ENCODE measurements at regions not wholly inside any gene's neighbourhood (a gene's known extent, or its start where the extent isn't known, plus 50 kb on each side); places are given as distances from the start of the nearest gene placed in this dataset.
"Not testable (repeated sequence)": the region's sequence is repeated elsewhere in the genome, so short reads cannot be mapped to it uniquely, and the experiment has no call there.

DNA sequence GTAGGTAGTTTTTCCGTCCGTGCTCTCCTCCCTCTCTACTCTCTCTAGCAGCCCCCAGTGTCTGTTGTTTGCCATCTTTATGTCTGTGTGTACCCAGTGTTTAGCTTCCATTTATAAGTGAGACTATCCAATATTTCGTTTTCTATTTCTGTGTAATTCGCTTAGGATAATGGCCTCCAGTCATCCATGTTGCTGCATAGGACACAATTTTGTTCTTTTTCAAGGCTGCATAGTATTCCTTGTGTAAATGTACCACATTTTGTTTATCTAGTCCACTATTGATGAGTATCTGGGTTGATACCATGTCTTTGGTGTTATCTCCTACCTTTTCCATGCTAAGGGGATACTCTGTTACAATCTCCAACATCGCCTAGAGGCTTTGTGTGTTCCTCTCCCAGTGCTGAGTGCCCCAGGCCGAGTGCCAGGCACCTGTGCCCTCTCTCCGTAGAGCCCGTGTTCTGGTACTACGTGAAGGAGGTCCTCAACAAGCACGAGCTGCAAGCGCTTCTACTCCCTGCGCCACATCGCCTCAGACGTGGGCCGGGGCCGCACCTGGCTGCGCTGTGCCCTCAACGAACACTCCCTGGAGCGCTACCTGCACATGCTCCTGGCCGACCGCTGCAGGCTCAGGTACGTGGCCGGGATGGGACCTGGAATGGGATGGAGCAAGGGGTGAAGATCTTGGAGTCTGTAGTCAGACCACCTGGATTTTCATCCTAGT is 51.0 kb downstream of the NPIPB11 start:
- H3K27me3 Mint-ChIP-seq (ENCODE audit: low read depth in 3 of 3); H3K9ac ChIP-seq (ENCODE audit: insufficient read depth, low read length, poor library complexity, severe bottlenecking); H3K4me3 Mint-ChIP-seq; H2AFZ ChIP-seq (ENCODE audit: insufficient read depth, low read depth, low read length, poor library complexity, severe bottlenecking); H3K79me2 ChIP-seq (ENCODE audit: insufficient read depth, low read length); H3K36me3 Mint-ChIP-seq; H3K4me2 ChIP-seq (replicated peaks; ENCODE audit: extremely low read depth, low read length, poor library complexity, severe bottlenecking); H3K27me3 ChIP-seq (ENCODE audit: control insufficient read depth in 2 of 2, insufficient read depth in 2 of 2, low read length in 2 of 2); H3K9me3 Mint-ChIP-seq; DNase-seq; H4K20me1 ChIP-seq (ENCODE audit: insufficient read depth, low read length); H3K9me3 ChIP-seq (replicated peaks in 1 of 2; ENCODE audit: control insufficient read depth in 1 of 2, insufficient read depth in 1 of 2, low read length in 2 of 2); intact Hi-C loops (cut with micrococcal nuclease); H3K27ac Mint-ChIP-seq; H3K27ac ChIP-seq (ENCODE audit: low read depth in 1 of 2, low read length in 2 of 2); H3K36me3 ChIP-seq (replicated peaks in 1 of 2; ENCODE audit: control insufficient read depth in 1 of 2, insufficient read depth in 2 of 2, low read length in 2 of 2); H3K4me1 ChIP-seq (ENCODE audit: control insufficient read depth in 1 of 2, insufficient read depth in 2 of 2, low read length in 2 of 2); H3K4me3 ChIP-seq (replicated peaks in 1 of 3; ENCODE audit: low read depth in 2 of 3, low read length in 3 of 3): not testable (repeated sequence)
- peaks cover 12% of the 10 kb centered on the region for H3K4me1 Mint-ChIP-seq
- 100% methylated on average over 2 of the region's 23 CpGs for WGBS (ENCODE audit: insufficient coverage)

DNA sequence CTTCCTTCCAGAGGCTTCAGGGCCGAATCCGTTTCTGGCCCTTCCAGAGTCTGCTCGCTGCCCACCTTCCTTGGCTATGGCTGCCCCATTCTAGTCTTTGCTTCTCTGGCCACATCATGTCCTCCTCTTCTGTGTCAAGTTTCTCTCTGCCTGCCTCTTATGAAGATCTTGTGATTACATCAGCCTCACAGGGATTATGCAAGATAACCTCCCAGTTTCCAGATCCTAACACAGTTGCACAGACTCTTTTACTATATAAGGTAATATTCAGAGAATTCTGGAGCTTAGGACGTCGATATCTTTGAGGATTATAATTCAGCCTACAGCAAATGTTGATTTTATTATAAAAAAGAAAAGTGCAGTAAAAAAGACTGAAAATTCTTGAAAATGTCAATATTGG is 52.1 kb downstream of the NPIPB11 start:
- H3K4me3 Mint-ChIP-seq; DNase-seq; H3K36me3 ChIP-seq (replicated peaks in 1 of 2; ENCODE audit: control insufficient read depth in 1 of 2, insufficient read depth in 2 of 2, low read length in 2 of 2); H3K27me3 Mint-ChIP-seq (ENCODE audit: low read depth in 3 of 3); H3K27me3 ChIP-seq (ENCODE audit: control insufficient read depth in 2 of 2, insufficient read depth in 2 of 2, low read length in 2 of 2); H3K4me2 ChIP-seq (replicated peaks; ENCODE audit: extremely low read depth, low read length, poor library complexity, severe bottlenecking); H3K9ac ChIP-seq (ENCODE audit: insufficient read depth, low read length, poor library complexity, severe bottlenecking); H3K9me3 Mint-ChIP-seq; H3K79me2 ChIP-seq (ENCODE audit: insufficient read depth, low read length); H3K4me3 ChIP-seq (replicated peaks in 1 of 3; ENCODE audit: low read depth in 2 of 3, low read length in 3 of 3); H3K9me3 ChIP-seq (replicated peaks in 1 of 2; ENCODE audit: control insufficient read depth in 1 of 2, insufficient read depth in 1 of 2, low read length in 2 of 2); H3K4me1 ChIP-seq (ENCODE audit: control insufficient read depth in 1 of 2, insufficient read depth in 2 of 2, low read length in 2 of 2); H3K36me3 Mint-ChIP-seq; H4K20me1 ChIP-seq (ENCODE audit: insufficient read depth, low read length); H2AFZ ChIP-seq (ENCODE audit: insufficient read depth, low read depth, low read length, poor library complexity, severe bottlenecking); H3K27ac ChIP-seq (ENCODE audit: low read depth in 1 of 2, low read length in 2 of 2); intact Hi-C loops (cut with micrococcal nuclease): not testable (repeated sequence)
- H3K27ac Mint-ChIP-seq = peak overlapping the region in 3 of 7 donors; percentile 60 to 74 (median 73)
- peaks cover 18% of the 10 kb centered on the region for H3K4me1 Mint-ChIP-seq
- no CpG with 5 or more reads among the region's 5 CpGs for WGBS (ENCODE audit: insufficient coverage)

DNA sequence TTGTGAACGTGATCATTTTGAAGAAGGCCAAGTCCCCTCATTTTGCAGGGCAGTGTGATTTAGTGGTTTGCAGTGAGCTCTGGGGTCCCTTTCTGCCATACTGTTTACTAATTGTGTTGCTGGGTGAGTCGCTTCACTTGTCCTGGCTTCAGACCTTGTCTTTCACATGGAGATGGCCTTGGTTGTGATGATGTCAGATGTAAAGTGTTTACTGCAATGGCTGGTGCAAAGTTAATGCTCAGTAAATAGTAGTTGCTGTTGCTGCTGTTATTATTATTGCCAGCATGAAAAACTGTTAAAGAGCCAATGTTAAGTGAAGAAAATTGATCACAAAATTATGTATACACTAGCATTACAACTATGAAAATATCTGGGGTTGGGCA is 53.9 kb downstream of the NPIPB11 start:
- H3K9me3 Mint-ChIP-seq; H3K27ac ChIP-seq (ENCODE audit: low read depth in 1 of 2, low read length in 2 of 2); H3K36me3 ChIP-seq (replicated peaks in 1 of 2; ENCODE audit: control insufficient read depth in 1 of 2, insufficient read depth in 2 of 2, low read length in 2 of 2); intact Hi-C loops (cut with micrococcal nuclease); DNase-seq; H3K4me2 ChIP-seq (replicated peaks; ENCODE audit: extremely low read depth, low read length, poor library complexity, severe bottlenecking); H2AFZ ChIP-seq (ENCODE audit: insufficient read depth, low read depth, low read length, poor library complexity, severe bottlenecking); H3K27me3 ChIP-seq (ENCODE audit: control insufficient read depth in 2 of 2, insufficient read depth in 2 of 2, low read length in 2 of 2); H3K9me3 ChIP-seq (replicated peaks in 1 of 2; ENCODE audit: control insufficient read depth in 1 of 2, insufficient read depth in 1 of 2, low read length in 2 of 2); H4K20me1 ChIP-seq (ENCODE audit: insufficient read depth, low read length); H3K36me3 Mint-ChIP-seq; H3K4me3 ChIP-seq (replicated peaks in 1 of 3; ENCODE audit: low read depth in 2 of 3, low read length in 3 of 3); H3K4me3 Mint-ChIP-seq; H3K79me2 ChIP-seq (ENCODE audit: insufficient read depth, low read length); H3K9ac ChIP-seq (ENCODE audit: insufficient read depth, low read length, poor library complexity, severe bottlenecking); H3K27me3 Mint-ChIP-seq (ENCODE audit: low read depth in 3 of 3): not testable (repeated sequence)
- no CpG with 5 or more reads among the region's 2 CpGs for WGBS (ENCODE audit: insufficient coverage)
- H3K4me1 Mint-ChIP-seq = peaks cover 24% of the 10 kb centered on the region
- peak overlapping the region in 1 of 7 donors; percentile 50 for H3K27ac Mint-ChIP-seq
- peaks cover 10 to 12% of the 10 kb centered on the region in 2 donors for H3K4me1 ChIP-seq (ENCODE audit: control insufficient read depth in 1 of 2, insufficient read depth in 2 of 2, low read length in 2 of 2)

DNA sequence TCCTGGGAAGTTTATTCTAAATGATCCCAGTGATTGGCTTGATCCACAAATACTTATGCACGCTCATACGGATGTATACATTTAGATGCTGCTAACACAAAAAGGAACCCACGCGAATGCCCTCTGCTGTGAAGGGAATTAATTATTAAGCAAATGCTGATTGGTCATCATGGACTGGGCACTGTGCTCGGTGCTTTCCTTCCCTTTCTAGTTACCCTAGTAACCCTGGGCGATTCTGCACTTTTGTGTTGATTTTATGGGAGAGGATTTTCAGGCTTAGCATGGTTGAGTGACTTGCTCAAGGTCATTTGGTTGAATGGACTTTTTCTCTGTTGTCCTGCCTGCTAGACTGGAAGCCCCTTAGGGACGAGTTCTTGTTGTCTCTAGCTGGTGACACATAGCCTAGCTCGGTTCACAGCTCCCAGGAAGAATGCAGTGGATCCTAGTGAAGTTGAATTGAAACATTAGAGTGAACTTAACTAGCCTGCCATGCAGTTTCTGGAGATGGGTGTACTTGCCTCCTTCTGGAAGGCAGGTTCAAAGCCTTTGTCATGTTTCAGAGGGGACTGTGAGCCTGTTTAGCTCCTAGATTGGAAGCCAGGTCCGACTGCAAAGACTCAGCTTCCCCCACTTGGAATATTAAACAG is 54.4 kb downstream of the NPIPB11 start:
- H3K36me3 ChIP-seq (replicated peaks in 1 of 2; ENCODE audit: control insufficient read depth in 1 of 2, insufficient read depth in 2 of 2, low read length in 2 of 2); H3K36me3 Mint-ChIP-seq; H3K4me3 Mint-ChIP-seq; intact Hi-C loops (cut with micrococcal nuclease); H3K4me2 ChIP-seq (replicated peaks; ENCODE audit: extremely low read depth, low read length, poor library complexity, severe bottlenecking); H3K9me3 ChIP-seq (replicated peaks in 1 of 2; ENCODE audit: control insufficient read depth in 1 of 2, insufficient read depth in 1 of 2, low read length in 2 of 2); H3K27ac ChIP-seq (ENCODE audit: low read depth in 1 of 2, low read length in 2 of 2); H3K4me3 ChIP-seq (replicated peaks in 1 of 3; ENCODE audit: low read depth in 2 of 3, low read length in 3 of 3); H3K9ac ChIP-seq (ENCODE audit: insufficient read depth, low read length, poor library complexity, severe bottlenecking); H3K9me3 Mint-ChIP-seq; H3K27me3 Mint-ChIP-seq (ENCODE audit: low read depth in 3 of 3); H3K79me2 ChIP-seq (ENCODE audit: insufficient read depth, low read length); H3K27me3 ChIP-seq (ENCODE audit: control insufficient read depth in 2 of 2, insufficient read depth in 2 of 2, low read length in 2 of 2); H4K20me1 ChIP-seq (ENCODE audit: insufficient read depth, low read length); H2AFZ ChIP-seq (ENCODE audit: insufficient read depth, low read depth, low read length, poor library complexity, severe bottlenecking): not testable (repeated sequence)
- H3K4me1 ChIP-seq (ENCODE audit: control insufficient read depth in 1 of 2, insufficient read depth in 2 of 2, low read length in 2 of 2) = peaks cover 15 to 17% of the 10 kb centered on the region in 2 donors
- peak overlapping the region in 2 of 7 donors; percentile 62 to 86 for H3K27ac Mint-ChIP-seq
- DNase-seq = peak in 2 of 3 donors; percentile 24 to 49
- no CpG with 5 or more reads among the region's 9 CpGs for WGBS (ENCODE audit: insufficient coverage)
- peaks cover 27% of the 10 kb centered on the region for H3K4me1 Mint-ChIP-seq
